Osteoblast (primary cell): ENCODE measurements at regions not wholly inside any gene's neighbourhood (a gene's known extent, or its start where the extent isn't known, plus 50 kb on each side); places are given as distances from the start of the nearest gene placed in this dataset.
"Not testable (repeated sequence)": the region's sequence is repeated elsewhere in the genome, so short reads cannot be mapped to it uniquely, and the experiment has no call there.

Experiments used
- DNase-seq: peaks from one replicate; pipeline ENCODE4 v3.0.0; 2011; ENCODE audit warnings: low spot score, mixed read lengths; ENCODE audit not compliant: insufficient read length; ENCODE audit errors: missing footprints
- H2AFZ ChIP-seq: 2 replicates; pipeline ENCODE4 v1.6.0; 2011; ENCODE audit warnings: mild to moderate bottlenecking, low read length
- H3K27ac ChIP-seq: 2 replicates; pipeline ENCODE4 v1.5.1; 2011; ENCODE audit warnings: mild to moderate bottlenecking, low read depth, low read length, moderate library complexity
- H3K27me3 ChIP-seq: 2 replicates; pipeline ENCODE4 v1.6.0; 2012; ENCODE audit warnings: mild to moderate bottlenecking, control low read depth, inconsistent platforms, low read length, moderate library complexity; ENCODE audit not compliant: insufficient read depth
- H3K36me3 ChIP-seq: 2 replicates; pipeline ENCODE4 v1.5.1; 2011; ENCODE audit warnings: mild to moderate bottlenecking, low read length, control low read depth, moderate library complexity; ENCODE audit not compliant: insufficient read depth
- H3K4me1 ChIP-seq: 2 replicates; pipeline ENCODE4 v1.5.1; 2011; ENCODE audit warnings: mild to moderate bottlenecking, low read length, control low read depth, moderate library complexity; ENCODE audit not compliant: insufficient read depth
- H3K4me2 ChIP-seq: 2 replicates; pipeline ENCODE4 v1.6.0; 2011; ENCODE audit warnings: mild to moderate bottlenecking, low read length; ENCODE audit not compliant: insufficient read depth
- H3K4me3 ChIP-seq: fragments of 200-600 bp; sonication (generic); 3 replicates; pipeline ENCODE4 v1.5.1; 2012; ENCODE audit warnings: mild to moderate bottlenecking, low read length, inconsistent platforms; ENCODE audit not compliant: insufficient read depth
- H3K79me2 ChIP-seq: 2 replicates; pipeline ENCODE4 v1.6.0; 2012; ENCODE audit warnings: mild to moderate bottlenecking, low read length, control low read depth, inconsistent platforms; ENCODE audit not compliant: insufficient read depth
- H3K9me3 ChIP-seq: 2 replicates; pipeline ENCODE4 v1.5.1; 2011; ENCODE audit warnings: low read depth, low read length, control low read depth
- H4K20me1 ChIP-seq: 2 replicates; pipeline ENCODE4 v1.6.0; 2012; ENCODE audit warnings: mild to moderate bottlenecking, low read length, control low read depth; ENCODE audit not compliant: insufficient read depth
- CTCF ChIP-seq: IDR thresholded peaks from 2 replicates; pipeline ENCODE4 v1.5.1; 2011; ENCODE audit warnings: mild to moderate bottlenecking, low read depth, low read length, moderate library complexity; ENCODE audit errors: extremely low read depth

GRCh38 chr13:58706421-58706820, 1074.9 kb downstream of the PCDH17 start:
- Histone ChIP-seq H4K20me1 (no peaks in the 10 kb centered on the region), H3K4me1 (no peaks in the 10 kb centered on the region), H2AFZ (no peak overlapping the region), H3K36me3 (no peaks in the 10 kb centered on the region), H3K79me2 (no peaks in the 10 kb centered on the region), H3K9me3 (peaks cover 2% of the 10 kb centered on the region), H3K27ac (no peak overlapping the region), H3K27me3 (no peaks in the 10 kb centered on the region), H3K4me3 (no peak overlapping the region), H3K4me2 (no peak overlapping the region)
- no peak for DNase-seq
- no peak for TF ChIP-seq CTCF

DNA sequence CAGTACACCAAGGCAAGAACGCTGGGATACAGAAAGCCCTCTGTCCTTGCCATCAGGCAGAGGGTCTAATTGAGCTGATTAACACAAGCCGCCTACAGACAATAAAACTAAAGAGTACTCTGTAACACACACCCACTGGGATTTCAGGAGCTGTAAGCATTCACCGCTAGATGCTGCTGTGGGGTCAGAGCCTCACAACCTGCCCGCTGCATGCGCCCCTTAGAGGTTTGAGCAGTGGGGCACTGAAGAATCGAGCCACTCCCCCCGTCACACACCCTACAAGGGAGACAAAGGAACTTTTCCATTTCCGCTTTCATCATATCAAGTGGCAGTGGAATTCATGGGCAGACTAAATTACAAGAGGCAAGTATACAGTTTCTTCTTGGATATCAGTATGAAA, 1080.6 kb downstream of the PCDH17 start:
- Histone ChIP-seq H3K36me3 (no peaks in the 10 kb centered on the region), H3K9me3 (peaks cover 2% of the 10 kb centered on the region), H2AFZ (no peak overlapping the region), H3K27me3 (no peaks in the 10 kb centered on the region), H3K4me3 (no peak overlapping the region), H3K4me2 (no peak overlapping the region), H3K4me1 (no peaks in the 10 kb centered on the region), H3K27ac (no peak overlapping the region), H4K20me1 (no peaks in the 10 kb centered on the region), H3K79me2 (no peaks in the 10 kb centered on the region)
- no peak for DNase-seq
- no peak for TF ChIP-seq CTCF

DNA sequence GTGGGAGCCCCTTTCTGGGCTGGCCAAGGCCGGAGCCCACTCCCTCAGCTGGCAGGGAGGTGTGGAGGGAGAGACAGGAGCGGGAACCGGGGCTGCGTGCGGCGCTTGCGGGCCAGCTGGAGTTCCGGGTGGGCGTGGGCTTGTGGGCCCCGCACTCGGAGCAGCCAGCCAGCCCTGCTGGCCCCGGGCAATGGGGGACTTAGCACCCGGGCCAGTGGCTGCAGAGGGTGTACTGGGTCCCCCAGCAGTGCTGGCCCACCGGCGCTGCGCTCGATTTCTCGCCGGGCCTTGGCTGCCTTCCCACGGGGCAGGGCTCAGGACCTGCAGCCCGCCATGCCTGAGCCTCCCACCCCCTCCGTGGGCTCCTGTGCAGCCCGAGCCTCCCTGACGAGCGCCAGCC, 1082.5 kb downstream of the PCDH17 start:
- not testable (repeated sequence) for H3K27me3 ChIP-seq, DNase-seq, H3K4me3 ChIP-seq, H3K4me2 ChIP-seq, H3K27ac ChIP-seq, H3K36me3 ChIP-seq, H3K9me3 ChIP-seq, H2AFZ ChIP-seq, H3K79me2 ChIP-seq, H4K20me1 ChIP-seq, H3K4me1 ChIP-seq

DNA sequence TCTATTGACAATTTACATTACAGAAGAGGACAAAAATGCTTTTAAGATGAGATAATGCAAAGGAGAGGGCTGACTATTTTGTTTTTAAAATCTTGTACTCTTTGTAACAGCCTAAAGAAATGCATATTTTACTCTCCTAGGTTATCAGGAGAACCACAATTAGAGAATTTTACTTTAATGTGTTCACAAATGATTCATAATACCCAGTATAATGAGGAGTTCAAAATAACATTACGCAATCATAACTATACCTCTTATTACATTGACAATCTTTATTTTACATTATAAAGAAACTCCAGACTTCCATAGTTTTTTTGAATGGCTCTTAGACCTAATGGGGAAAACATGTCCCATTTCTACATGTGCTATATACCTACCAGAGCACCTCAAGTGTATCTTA, 1089.7 kb downstream of the PCDH17 start:
- H3K27ac ChIP-seq: no peak overlapping the region
- no peaks in the 10 kb centered on the region for H4K20me1 ChIP-seq
- H3K4me3 ChIP-seq: no peak overlapping the region
- H3K79me2 ChIP-seq: no peaks in the 10 kb centered on the region
- no peaks in the 10 kb centered on the region for H3K27me3 ChIP-seq
- TF ChIP-seq CTCF: no peak
- DNase-seq: no peak
- no peaks in the 10 kb centered on the region for H3K9me3 ChIP-seq
- H2AFZ ChIP-seq: no peak overlapping the region
- H3K4me2 ChIP-seq: no peak overlapping the region
- no peaks in the 10 kb centered on the region for H3K4me1 ChIP-seq
- H3K36me3 ChIP-seq: no peaks in the 10 kb centered on the region

GRCh38 chr13:58728126-58728525, 1096.6 kb downstream of the PCDH17 start:
- Histone ChIP-seq H3K36me3 (no peaks in the 10 kb centered on the region), H4K20me1 (no peaks in the 10 kb centered on the region), H3K4me2 (no peak overlapping the region), H3K79me2 (no peaks in the 10 kb centered on the region), H3K4me1 (no peaks in the 10 kb centered on the region), H3K4me3 (no peak overlapping the region), H3K9me3 (peaks cover 5% of the 10 kb centered on the region), H3K27ac (no peak overlapping the region), H2AFZ (no peak overlapping the region), H3K27me3 (no peaks in the 10 kb centered on the region)
- no peak for DNase-seq
- TF ChIP-seq CTCF: no peak
